ENCODE measurements at regions not wholly inside any gene's neighbourhood (a gene's known extent, or its start where the extent isn't known, plus 50 kb on each side); places are given as distances from the start of the nearest gene placed in this dataset.
A peak's percentile ranks its signal among the peaks of the same experiment; 100 is the strongest.

- Histone ChIP-seq H3K4me3 (ENCODE audit: low read length) (no peak overlapping the region), H2AFZ (ENCODE audit: low read depth, low read length) (no peak overlapping the region), H4K20me1 (ENCODE audit: insufficient read depth, low read length) (no peaks in the 10 kb centered on the region), H3K9ac (ENCODE audit: low read length) (no peak overlapping the region), H3K27ac (ENCODE audit: low read length) (no peak overlapping the region), H3K4me2 (ENCODE audit: low read length) (no peak overlapping the region), H3K9me3 (ENCODE audit: insufficient read depth, low read length) (peaks cover 1% of the 10 kb centered on the region; the same call in 1 of the 2 replicates), H3K27me3 (ENCODE audit: low read depth, low read length) (no peaks in the 10 kb centered on the region), H3K79me2 (ENCODE audit: low read length) (no peaks in the 10 kb centered on the region), H3K36me3 (replicated peaks; ENCODE audit: low read depth, low read length) (no peaks in the 10 kb centered on the region), H3K4me1 (ENCODE audit: low read length) (no peaks in the 10 kb centered on the region)
- TF ChIP-seq CTCF (IDR thresholded peaks at IDR 0.05; ENCODE audit: low read depth, low read length): no peak
- no peak for TF ChIP-seq EZH2phosphoT487 (IDR thresholded peaks at IDR 0.05; ENCODE audit: low read depth)
These were observed 234.6 kb upstream of the CDH7 start for GRCh38 chr18:65516209-65516608.

- Histone ChIP-seq H3K9me3 (ENCODE audit: insufficient read depth, low read length) (no peaks in the 10 kb centered on the region), H3K79me2 (ENCODE audit: low read length) (no peaks in the 10 kb centered on the region), H3K4me1 (ENCODE audit: low read length) (peaks cover 7% of the 10 kb centered on the region), H3K27me3 (ENCODE audit: low read depth, low read length) (no peaks in the 10 kb centered on the region), H2AFZ (ENCODE audit: low read depth, low read length) (no peak overlapping the region), H3K4me3 (ENCODE audit: low read length) (no peak overlapping the region), H4K20me1 (ENCODE audit: insufficient read depth, low read length) (no peaks in the 10 kb centered on the region), H3K27ac (ENCODE audit: low read length) (no peak overlapping the region), H3K9ac (ENCODE audit: low read length) (no peak overlapping the region), H3K36me3 (replicated peaks; ENCODE audit: low read depth, low read length) (no peaks in the 10 kb centered on the region), H3K4me2 (ENCODE audit: low read length) (no peak overlapping the region)
- TF ChIP-seq CTCF (IDR thresholded peaks at IDR 0.05; ENCODE audit: low read depth, low read length) (no peak), EZH2phosphoT487 (IDR thresholded peaks at IDR 0.05; ENCODE audit: low read depth) (no peak)
These were observed 252.2 kb upstream of the CDH7 start for GRCh38 chr18:65498605-65499004.

- Histone ChIP-seq H3K9ac (ENCODE audit: low read length) (no peak overlapping the region), H3K36me3 (replicated peaks; ENCODE audit: low read depth, low read length) (no peaks in the 10 kb centered on the region), H4K20me1 (ENCODE audit: insufficient read depth, low read length) (no peaks in the 10 kb centered on the region), H3K27ac (ENCODE audit: low read length) (no peak overlapping the region), H3K4me2 (ENCODE audit: low read length) (no peak overlapping the region), H3K4me1 (ENCODE audit: low read length) (no peaks in the 10 kb centered on the region), H3K79me2 (ENCODE audit: low read length) (no peaks in the 10 kb centered on the region), H3K4me3 (ENCODE audit: low read length) (no peak overlapping the region), H2AFZ (ENCODE audit: low read depth, low read length) (no peak overlapping the region), H3K9me3 (ENCODE audit: insufficient read depth, low read length) (no peaks in the 10 kb centered on the region), H3K27me3 (ENCODE audit: low read depth, low read length) (no peaks in the 10 kb centered on the region)
- TF ChIP-seq CTCF (IDR thresholded peaks at IDR 0.05; ENCODE audit: low read depth, low read length) (no peak), EZH2phosphoT487 (IDR thresholded peaks at IDR 0.05; ENCODE audit: low read depth) (no peak)
These were observed 263.2 kb upstream of the CDH7 start for GRCh38 chr18:65487569-65487968.

GRCh38 chr18:65477455-65477854, 273.4 kb upstream of the CDH7 start:
- TF ChIP-seq CTCF (IDR thresholded peaks at IDR 0.05; ENCODE audit: low read depth, low read length) (no peak), EZH2phosphoT487 (IDR thresholded peaks at IDR 0.05; ENCODE audit: low read depth) (no peak)
- H3K27ac ChIP-seq (ENCODE audit: low read length): no peak overlapping the region
- H3K4me2 ChIP-seq (ENCODE audit: low read length): no peak overlapping the region
- H3K9me3 ChIP-seq (ENCODE audit: insufficient read depth, low read length): no peaks in the 10 kb centered on the region
- H3K4me1 ChIP-seq (ENCODE audit: low read length): no peaks in the 10 kb centered on the region
- no peak overlapping the region for H3K9ac ChIP-seq (ENCODE audit: low read length)
- H4K20me1 ChIP-seq (ENCODE audit: insufficient read depth, low read length): no peaks in the 10 kb centered on the region
- no peaks in the 10 kb centered on the region for H3K27me3 ChIP-seq (ENCODE audit: low read depth, low read length)
- H3K79me2 ChIP-seq (ENCODE audit: low read length): no peaks in the 10 kb centered on the region
- H3K4me3 ChIP-seq (ENCODE audit: low read length): no peak overlapping the region
- peak overlapping the region; percentile 48 for H2AFZ ChIP-seq (ENCODE audit: low read depth, low read length)
- H3K36me3 ChIP-seq (replicated peaks; ENCODE audit: low read depth, low read length): no peaks in the 10 kb centered on the region

Measured in OCI-LY3 (cell line).